Lung (tissue), 11 donors: ENCODE measurements at regions not wholly inside any gene's neighbourhood (a gene's known extent, or its start where the extent isn't known, plus 50 kb on each side); places are given as distances from the start of the nearest gene placed in this dataset.

Experiments
- ATAC-seq: fragments of 200-7000 bp; cut with Tn5 transposase; one replicate; pipeline ENCODE4 v1.9.1; 2020; ENCODE audit warnings: moderate number of reproducible peaks; ENCODE audit not compliant: insufficient read depth, low FRiP score
- DNase-seq, 3 donors: peaks; one replicate each; pipeline ENCODE4 v3.0.0-alpha.2; 2013 to 2017
- H3K27ac ChIP-seq, 2 donors: one replicate each; pipeline ENCODE4 v1.5.1; 2013; ENCODE audit warnings: mild to moderate bottlenecking in 2 of 2, moderate library complexity in 2 of 2, control low read depth in 1 of 2, inconsistent platforms in 1 of 2, low read depth in 1 of 2, low read length in 1 of 2
- H3K27me3 ChIP-seq, 3 donors: one replicate each; pipeline ENCODE4 v1.5.1; 2013; ENCODE audit warnings: low read length in 2 of 3; ENCODE audit not compliant: control insufficient read depth in 3 of 3, insufficient read depth in 3 of 3
- H3K36me3 ChIP-seq, 4 donors: one replicate each; pipeline ENCODE4 v1.5.1; 2013; ENCODE audit warnings: low read length in 4 of 4, mild to moderate bottlenecking in 1 of 4, moderate library complexity in 1 of 4; ENCODE audit not compliant: control insufficient read depth in 4 of 4, insufficient read depth in 4 of 4
- H3K4me1 ChIP-seq, 5 donors: one replicate each; pipeline ENCODE4 v1.5.1; 2013; ENCODE audit warnings: low read length in 5 of 5, mild to moderate bottlenecking in 2 of 5, moderate library complexity in 1 of 5; ENCODE audit not compliant: control insufficient read depth in 5 of 5, insufficient read depth in 5 of 5
- H3K4me3 ChIP-seq: one replicate; pipeline ENCODE4 v1.5.1; 2013; ENCODE audit warnings: mild to moderate bottlenecking, control low read depth, moderate library complexity
- H3K9ac ChIP-seq, 2 donors: one replicate each; pipeline ENCODE4 v1.5.1; 2013; ENCODE audit warnings: low read length in 2 of 2, control low read depth in 1 of 2; ENCODE audit not compliant: insufficient read depth in 1 of 2
- H3K9me3 ChIP-seq, 4 donors: one replicate each; pipeline ENCODE4 v1.5.1; 2013; ENCODE audit warnings: low read length in 3 of 4, mild to moderate bottlenecking in 1 of 4, moderate library complexity in 1 of 4; ENCODE audit not compliant: control insufficient read depth in 4 of 4, insufficient read depth in 3 of 4
- WGBS, 2 donors: extraction: QIAGEN DNeasy Blood & Tissue Kit; methylation state at CpG; one replicate each; pipeline ENCODE4 v1.1.7; 2013; 5-methylcytosine and 5-hydroxymethylcytosine counted together
- TF ChIP-seq, protein P1 (sequence below): IDR thresholded peaks from 2 replicates; pipeline ENCODE4 v1.5.1; 2012; ENCODE audit warnings: mild to moderate bottlenecking; ENCODE audit errors: control extremely low read depth, extremely low read depth
- donor health status: control.
- donor health status: control.
- donor health status: Bipolar disorder and iron deficiency.
- donor health status: healthy.
- donor health status: DM: yes; HTN: yes; CAD: no.

DNA sequence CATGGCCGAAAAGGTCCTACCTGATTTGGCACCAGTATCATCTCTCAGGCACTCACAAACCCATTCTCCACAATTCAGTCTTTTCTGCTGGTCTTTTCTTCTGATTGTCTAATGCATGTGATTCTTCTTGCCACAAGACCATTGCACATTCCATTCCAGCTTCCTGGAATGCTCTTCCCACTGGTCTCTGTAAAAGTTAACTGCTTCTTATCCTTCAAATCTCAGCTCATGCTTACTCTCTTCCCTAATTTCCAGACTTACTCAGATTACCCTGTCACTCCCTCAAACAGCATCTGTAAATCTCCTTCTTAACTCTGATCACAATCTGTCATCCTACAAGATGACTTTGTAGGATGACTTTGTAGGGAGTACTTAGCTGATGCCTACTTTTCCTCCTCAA, 320.2 kb downstream of the MAP2K6 start:
- H3K4me3 ChIP-seq: no peak overlapping the region
- TF ChIP-seq, protein P1, sequence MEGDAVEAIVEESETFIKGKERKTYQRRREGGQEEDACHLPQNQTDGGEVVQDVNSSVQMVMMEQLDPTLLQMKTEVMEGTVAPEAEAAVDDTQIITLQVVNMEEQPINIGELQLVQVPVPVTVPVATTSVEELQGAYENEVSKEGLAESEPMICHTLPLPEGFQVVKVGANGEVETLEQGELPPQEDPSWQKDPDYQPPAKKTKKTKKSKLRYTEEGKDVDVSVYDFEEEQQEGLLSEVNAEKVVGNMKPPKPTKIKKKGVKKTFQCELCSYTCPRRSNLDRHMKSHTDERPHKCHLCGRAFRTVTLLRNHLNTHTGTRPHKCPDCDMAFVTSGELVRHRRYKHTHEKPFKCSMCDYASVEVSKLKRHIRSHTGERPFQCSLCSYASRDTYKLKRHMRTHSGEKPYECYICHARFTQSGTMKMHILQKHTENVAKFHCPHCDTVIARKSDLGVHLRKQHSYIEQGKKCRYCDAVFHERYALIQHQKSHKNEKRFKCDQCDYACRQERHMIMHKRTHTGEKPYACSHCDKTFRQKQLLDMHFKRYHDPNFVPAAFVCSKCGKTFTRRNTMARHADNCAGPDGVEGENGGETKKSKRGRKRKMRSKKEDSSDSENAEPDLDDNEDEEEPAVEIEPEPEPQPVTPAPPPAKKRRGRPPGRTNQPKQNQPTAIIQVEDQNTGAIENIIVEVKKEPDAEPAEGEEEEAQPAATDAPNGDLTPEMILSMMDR: no peak
- H3K27me3 ChIP-seq: no peaks in the 10 kb centered on the region
- peaks cover 0 to 22% (median 9%) of the 10 kb centered on the region in 5 donors for H3K4me1 ChIP-seq
- ATAC-seq (no peak), DNase-seq (no peak)
- no peak overlapping the region for H3K9ac ChIP-seq
- WGBS, 2 donors: 88 to 94% methylated on average over 1 of the region's 1 CpG
- H3K9me3 ChIP-seq: peaks cover 0 to 4% (median 0%) of the 10 kb centered on the region in 4 donors
- no peak overlapping the region for H3K27ac ChIP-seq
- no peaks in the 10 kb centered on the region for H3K36me3 ChIP-seq

GRCh38 chr17:69735285-69735684, 320.8 kb downstream of the MAP2K6 start:
- WGBS, 2 donors: 87 to 95% methylated on average over 2 of the region's 2 CpGs
- no peak overlapping the region for H3K9ac ChIP-seq
- no peak overlapping the region for H3K4me3 ChIP-seq
- no peak for DNase-seq
- no peak for ATAC-seq
- H3K9me3 ChIP-seq: peaks cover 0 to 4% (median 0%) of the 10 kb centered on the region in 4 donors
- H3K36me3 ChIP-seq: no peaks in the 10 kb centered on the region
- no peaks in the 10 kb centered on the region for H3K27me3 ChIP-seq
- TF ChIP-seq, protein P1: no peak
- no peak overlapping the region for H3K27ac ChIP-seq
- peaks cover 0 to 22% (median 9%) of the 10 kb centered on the region in 5 donors for H3K4me1 ChIP-seq

GRCh38 chr17:69743091-69743490, 328.6 kb downstream of the MAP2K6 start:
- H3K27me3 ChIP-seq: no peaks in the 10 kb centered on the region
- TF ChIP-seq, protein P1: no peak
- H3K4me1 ChIP-seq: peaks cover 0 to 6% (median 0%) of the 10 kb centered on the region in 5 donors
- WGBS, 2 donors: 84 to 93% methylated on average over 3 of the region's 3 CpGs
- ATAC-seq: no peak
- H3K27ac ChIP-seq: no peak overlapping the region
- DNase-seq: no peak
- H3K36me3 ChIP-seq: no peaks in the 10 kb centered on the region
- no peak overlapping the region for H3K9ac ChIP-seq
- H3K4me3 ChIP-seq: no peak overlapping the region
- peaks cover 0 to 1% (median 0%) of the 10 kb centered on the region in 4 donors for H3K9me3 ChIP-seq

DNA sequence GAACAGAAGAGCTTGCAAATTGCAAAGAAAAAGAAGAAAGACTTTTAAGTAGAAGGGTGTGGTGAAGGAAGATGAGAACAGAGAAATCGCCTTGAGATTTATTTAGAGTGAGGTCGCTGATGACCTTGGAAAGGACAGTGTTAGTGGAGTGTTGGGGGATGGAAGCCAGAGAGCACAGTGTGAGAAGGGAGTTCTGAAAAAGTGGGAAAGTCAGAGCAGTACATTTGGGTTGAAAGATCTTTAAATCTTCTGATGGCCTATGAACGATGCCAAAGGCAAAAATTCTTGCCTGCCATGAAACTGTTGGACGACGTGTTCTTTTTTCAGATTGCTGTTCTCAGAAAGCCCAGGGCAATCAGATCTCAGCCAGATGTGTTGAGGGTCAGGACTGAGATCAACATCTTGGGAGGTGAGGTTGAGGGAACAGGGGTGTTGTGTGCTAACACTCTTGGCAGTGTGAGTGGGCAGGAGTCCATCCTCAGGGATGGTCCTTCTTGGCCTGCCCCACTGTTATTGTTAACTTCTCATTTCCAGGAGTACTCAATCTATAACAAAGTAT, 330.1 kb downstream of the MAP2K6 start:
- no peak overlapping the region for H3K9ac ChIP-seq
- H3K4me1 ChIP-seq: peaks cover 0 to 6% (median 0%) of the 10 kb centered on the region in 5 donors
- peak; percentile 40 to 82 (median 66) for DNase-seq
- no peaks in the 10 kb centered on the region for H3K36me3 ChIP-seq
- no peak for ATAC-seq
- peaks cover 0 to 1% (median 0%) of the 10 kb centered on the region in 4 donors for H3K9me3 ChIP-seq
- TF ChIP-seq, protein P1: no peak
- WGBS, 2 donors: 75 to 84% methylated on average over 5 of the region's 5 CpGs
- H3K27ac ChIP-seq: no peak overlapping the region
- H3K27me3 ChIP-seq: no peaks in the 10 kb centered on the region
- no peak overlapping the region for H3K4me3 ChIP-seq
